Ishikawa (cell line): ENCODE measurements at regions not wholly inside any gene's neighbourhood (a gene's known extent, or its start where the extent isn't known, plus 50 kb on each side); places are given as distances from the start of the nearest gene placed in this dataset.

Experiments
- CEBPB ChIP-seq: IDR thresholded peaks from 2 replicates; pipeline ENCODE4 v1.6.1; 2012
- CREB1 ChIP-seq: IDR thresholded peaks from 2 replicates; pipeline ENCODE4 v1.6.1; 2012; ENCODE audit warnings: low read depth
- EGR1 ChIP-seq: IDR thresholded peaks from 2 replicates; pipeline ENCODE4 v1.6.1; 2012
- EP300 ChIP-seq: IDR thresholded peaks from 2 replicates; pipeline ENCODE4 v1.6.1; 2012; ENCODE audit warnings: borderline replicate concordance
- FOXM1 ChIP-seq: IDR thresholded peaks from 2 replicates; pipeline ENCODE4 v1.6.1; 2012; ENCODE audit warnings: low read depth, borderline replicate concordance
- MAX ChIP-seq: IDR thresholded peaks from 2 replicates; pipeline ENCODE4 v1.6.1; 2012
- NFIC ChIP-seq: IDR thresholded peaks from 2 replicates; pipeline ENCODE4 v1.6.1; 2012
- RAD21 ChIP-seq: IDR thresholded peaks from 2 replicates; pipeline ENCODE4 v1.6.1; 2012; ENCODE audit warnings: low read depth
- TAF1 ChIP-seq: IDR thresholded peaks from 2 replicates; pipeline ENCODE4 v1.6.1; 2012; ENCODE audit warnings: low read depth, mild to moderate bottlenecking
- TCF12 ChIP-seq: IDR thresholded peaks from 2 replicates; pipeline ENCODE4 v1.6.1; 2012; ENCODE audit warnings: low read depth
- TEAD4 ChIP-seq: IDR thresholded peaks from 2 replicates; pipeline ENCODE4 v1.6.1; 2012
- USF1 ChIP-seq: IDR thresholded peaks from 2 replicates; pipeline ENCODE4 v1.6.1; 2012
- YY1 ChIP-seq: IDR thresholded peaks from 2 replicates; pipeline ENCODE4 v1.6.1; 2012; ENCODE audit warnings: low read depth
- ZBTB7A ChIP-seq: IDR thresholded peaks from 2 replicates; pipeline ENCODE4 v1.6.1; 2012; ENCODE audit warnings: low read depth
- TF ChIP-seq, protein P1 (sequence below): IDR thresholded peaks from 2 replicates; pipeline ENCODE4 v1.6.1; 2012; ENCODE audit warnings: low read depth, mild to moderate bottlenecking

- TF ChIP-seq YY1 (no peak), EP300 (no peak), EGR1 (no peak), TEAD4 (no peak), TCF12 (no peak), CREB1 (no peak), CEBPB (no peak), TAF1 (no peak), FOXM1 (no peak)
Observed at GRCh38 chr13:92938486-92939020, 288.1 kb upstream of the GPC6 start.

DNA sequence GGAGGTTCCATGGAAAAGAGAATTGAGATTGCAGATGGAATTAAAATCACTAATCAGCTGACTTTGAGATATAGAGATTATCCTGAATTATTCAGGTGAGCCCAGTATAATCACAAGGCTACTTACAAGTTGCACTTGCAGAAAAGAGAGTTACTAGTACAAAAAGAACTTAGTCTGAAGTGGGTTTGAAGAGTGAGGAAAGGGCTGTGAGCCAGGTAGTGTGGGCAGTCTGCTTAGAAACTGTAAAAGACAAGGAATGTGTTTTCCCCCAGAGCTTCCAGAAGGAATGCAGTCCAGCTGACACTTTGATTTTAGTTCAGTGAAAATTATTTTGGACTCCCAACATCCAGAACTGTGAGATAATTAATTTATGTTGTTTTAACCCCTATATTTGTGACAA lies 285.4 kb upstream of the GPC6 start:
- no peak for TF ChIP-seq NFIC
- no peak for TF ChIP-seq CREB1
- TF ChIP-seq RAD21: no peak
- TF ChIP-seq, protein P1, sequence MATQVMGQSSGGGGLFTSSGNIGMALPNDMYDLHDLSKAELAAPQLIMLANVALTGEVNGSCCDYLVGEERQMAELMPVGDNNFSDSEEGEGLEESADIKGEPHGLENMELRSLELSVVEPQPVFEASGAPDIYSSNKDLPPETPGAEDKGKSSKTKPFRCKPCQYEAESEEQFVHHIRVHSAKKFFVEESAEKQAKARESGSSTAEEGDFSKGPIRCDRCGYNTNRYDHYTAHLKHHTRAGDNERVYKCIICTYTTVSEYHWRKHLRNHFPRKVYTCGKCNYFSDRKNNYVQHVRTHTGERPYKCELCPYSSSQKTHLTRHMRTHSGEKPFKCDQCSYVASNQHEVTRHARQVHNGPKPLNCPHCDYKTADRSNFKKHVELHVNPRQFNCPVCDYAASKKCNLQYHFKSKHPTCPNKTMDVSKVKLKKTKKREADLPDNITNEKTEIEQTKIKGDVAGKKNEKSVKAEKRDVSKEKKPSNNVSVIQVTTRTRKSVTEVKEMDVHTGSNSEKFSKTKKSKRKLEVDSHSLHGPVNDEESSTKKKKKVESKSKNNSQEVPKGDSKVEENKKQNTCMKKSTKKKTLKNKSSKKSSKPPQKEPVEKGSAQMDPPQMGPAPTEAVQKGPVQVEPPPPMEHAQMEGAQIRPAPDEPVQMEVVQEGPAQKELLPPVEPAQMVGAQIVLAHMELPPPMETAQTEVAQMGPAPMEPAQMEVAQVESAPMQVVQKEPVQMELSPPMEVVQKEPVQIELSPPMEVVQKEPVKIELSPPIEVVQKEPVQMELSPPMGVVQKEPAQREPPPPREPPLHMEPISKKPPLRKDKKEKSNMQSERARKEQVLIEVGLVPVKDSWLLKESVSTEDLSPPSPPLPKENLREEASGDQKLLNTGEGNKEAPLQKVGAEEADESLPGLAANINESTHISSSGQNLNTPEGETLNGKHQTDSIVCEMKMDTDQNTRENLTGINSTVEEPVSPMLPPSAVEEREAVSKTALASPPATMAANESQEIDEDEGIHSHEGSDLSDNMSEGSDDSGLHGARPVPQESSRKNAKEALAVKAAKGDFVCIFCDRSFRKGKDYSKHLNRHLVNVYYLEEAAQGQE: no peak

DNA sequence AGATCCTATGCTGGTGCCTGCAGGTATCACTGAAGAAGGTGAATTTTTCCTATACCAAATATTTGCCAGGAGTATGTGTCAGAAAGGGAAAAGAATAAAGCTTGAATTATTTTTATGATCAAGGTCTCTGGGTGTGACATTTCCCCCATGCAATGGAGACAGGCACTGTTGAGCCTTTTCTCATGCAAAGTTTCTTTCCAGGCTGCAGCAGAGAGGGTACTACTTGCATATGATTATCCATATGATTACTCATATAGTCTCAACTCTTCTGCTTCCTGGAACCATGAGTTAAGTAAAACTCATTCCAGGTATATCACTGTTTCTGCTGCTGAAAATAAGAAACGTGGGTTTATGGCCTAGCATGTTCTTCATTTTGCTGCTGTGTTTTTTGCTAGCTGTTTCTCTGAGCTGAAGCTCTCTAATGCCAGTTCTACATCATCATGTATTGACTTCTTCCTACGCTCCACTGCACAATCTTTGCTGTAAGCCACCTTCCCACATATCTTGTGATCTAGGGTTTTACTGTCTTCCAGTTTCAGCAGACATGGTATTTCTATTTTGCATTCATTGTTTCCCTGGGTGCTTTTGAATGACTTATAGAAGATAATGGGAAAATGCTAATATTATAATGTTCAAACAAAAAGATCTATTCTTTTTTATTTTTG lies 278.7 kb upstream of the GPC6 start:
- TF ChIP-seq, protein P1: no peak
- TF ChIP-seq CREB1 (no peak), FOXM1 (no peak), ZBTB7A (no peak), EP300 (no peak), NFIC (no peak), CEBPB (no peak), RAD21 (no peak), TCF12 (no peak), USF1 (no peak), MAX (no peak), EGR1 (no peak), TAF1 (no peak), YY1 (no peak), TEAD4 (no peak)

DNA sequence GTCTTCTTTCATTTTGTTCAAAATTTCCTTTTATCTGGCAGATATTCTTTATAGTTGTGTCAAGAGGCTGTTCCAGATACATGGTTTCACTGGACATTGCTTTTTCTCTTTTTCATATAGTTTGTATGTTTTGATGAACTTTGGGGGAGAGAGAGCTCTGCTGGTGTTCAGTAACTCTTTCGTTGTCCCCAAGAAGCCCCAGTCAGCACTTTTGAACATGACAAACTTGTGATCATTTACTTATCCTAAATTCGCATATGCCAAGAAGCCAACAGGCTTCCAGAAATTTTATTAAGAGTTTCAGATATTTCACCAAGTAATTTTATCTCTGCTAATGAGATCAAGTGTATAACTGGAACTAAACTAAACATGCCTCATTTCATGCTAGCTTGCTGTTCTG lies 275.8 kb upstream of the GPC6 start:
- TF ChIP-seq RAD21 (no peak), EP300 (no peak), FOXM1 (no peak), TEAD4 (no peak), NFIC (no peak), CREB1 (no peak), EGR1 (no peak), USF1 (no peak), YY1 (no peak), TAF1 (no peak), MAX (no peak)
- TF ChIP-seq, protein P1: no peak
